Stomach (tissue), 8 donors: ENCODE measurements at regions not wholly inside any gene's neighbourhood (a gene's known extent, or its start where the extent isn't known, plus 50 kb on each side); places are given as distances from the start of the nearest gene placed in this dataset.
A peak's percentile ranks its signal among the peaks of the same experiment; 100 is the strongest.

Source experiments
- DNase-seq, 2 donors: peaks; one replicate each; pipeline versions ENCODE4 v3.0.0 to v3.0.0-alpha.2; 2013 to 2019
- H3K27ac ChIP-seq, 5 donors: fragments of 200-600 bp in 4 of 5; sonication (generic) in 4 of 5; one replicate each; pipeline ENCODE4 v1.5.1; 2013 to 2019; ENCODE audit warnings: mild to moderate bottlenecking in 1 of 5, moderate library complexity in 1 of 5
- H3K27me3 ChIP-seq, 3 donors: fragments of 200-600 bp; sonication (generic); one replicate each; pipeline ENCODE4 v1.5.1; 2017 to 2019; ENCODE audit warnings: mixed run types in 1 of 3
- H3K36me3 ChIP-seq, 4 donors: fragments of 200-600 bp; sonication (generic); 1 replicate in 3 of 4; 2 replicates in 1 of 4; pipeline ENCODE4 v1.5.1; 2016 to 2019
- H3K4me1 ChIP-seq, 4 donors: fragments of 200-600 bp; sonication (generic); one replicate each; pipeline ENCODE4 v1.5.1; 2016 to 2019
- H3K4me3 ChIP-seq, 4 donors: fragments of 200-600 bp; sonication (generic) in 3 of 4; one replicate each; pipeline ENCODE4 v1.5.1; 2016 to 2019; ENCODE audit warnings: mild to moderate bottlenecking in 1 of 4
- H3K9me3 ChIP-seq, 4 donors: fragments of 200-600 bp; sonication (generic); one replicate each; pipeline ENCODE4 v1.5.1; 2016 to 2019
- EP300 ChIP-seq: sonication (generic); formaldehyde crosslinking; IDR thresholded peaks from one replicate; pipeline ENCODE4 v1.6.1; 2017; ENCODE audit warnings: antibody characterized with exemption
- POLR2A ChIP-seq, 4 donors: fragments of 450-650 bp; IDR thresholded peaks; one replicate each; pipeline ENCODE4 v1.6.1; 2016; ENCODE audit warnings: antibody characterized with exemption in 4 of 4, control low read depth in 2 of 4, mild to moderate bottlenecking in 1 of 4, moderate library complexity in 1 of 4
- POLR2AphosphoS5 ChIP-seq, 3 donors: sonication (generic); formaldehyde crosslinking; IDR thresholded peaks; one replicate each; pipeline ENCODE4 v1.6.1; 2016; ENCODE audit warnings: antibody characterized with exemption in 3 of 3
- WGBS, 5 donors: extraction: QIAGEN DNeasy Blood & Tissue Kit in 3 of 5; methylation state at CpG; one replicate each; pipeline versions ENCODE4 v1.1.5 to v1.1.7; 2013 to 2018; 5-methylcytosine and 5-hydroxymethylcytosine counted together
- intact Hi-C: fragments of 100-400 bp; cut with DNase I; formaldehyde crosslinking; loops from one replicate; pipeline ENCODE4 v1.15.1; 2023; ENCODE audit warnings: low total_unique reads
- TF ChIP-seq, protein P1 (sequence below), 7 experiments: fragments of 450-650 bp in 4 of 7; fragments of 200-600 bp in 3 of 7; sonication (generic) in 3 of 7; IDR thresholded peaks; one replicate each; pipeline ENCODE4 v1.5.1; 2016 to 2019; ENCODE audit warnings: antibody characterized with exemption in 7 of 7, control low read depth in 2 of 7, mild to moderate bottlenecking in 1 of 7
- donor health status: healthy with polysubstance abuse.
- donor health status: Bipolar disorder and iron deficiency.
- donor health status: healthy.

DNA sequence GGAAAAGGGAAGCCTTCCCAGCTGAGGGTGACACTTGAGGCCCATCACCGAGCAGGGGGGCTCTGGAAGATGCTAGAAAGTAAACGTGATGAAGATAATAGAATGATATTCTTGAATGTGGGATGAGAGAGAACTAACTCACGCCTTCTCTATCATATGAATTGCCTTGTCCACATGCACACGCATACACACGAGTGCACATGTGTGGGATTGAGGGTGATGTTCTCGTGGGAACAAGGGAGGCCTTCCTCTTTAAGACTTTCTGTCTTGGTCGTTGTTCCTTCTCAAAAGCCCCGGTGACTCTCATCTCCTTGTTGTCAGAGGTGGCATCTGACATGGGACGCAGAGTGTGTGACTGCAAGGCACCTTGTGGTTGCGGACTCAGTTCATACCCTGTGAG is 436.9 kb downstream of the ZNF516 start:
- intact Hi-C loops, result no loop called here
- Histone ChIP-seq H3K4me1 (no peaks in the 10 kb centered on the region), H3K4me3 (no peak overlapping the region), H3K9me3 (no peaks in the 10 kb centered on the region), H3K27ac (no peak overlapping the region), H3K36me3 (no peaks in the 10 kb centered on the region), H3K27me3 (no peaks in the 10 kb centered on the region)
- DNase-seq, result no peak
- 70 to 75% (median 72%) methylated on average over 10 of the region's 10 CpGs for WGBS, 5 donors
- TF ChIP-seq POLR2A (IDR thresholded peaks at IDR 0.05) (no peak), POLR2AphosphoS5 (IDR thresholded peaks at IDR 0.05) (no peak), EP300 (no peak)
- TF ChIP-seq, protein P1, sequence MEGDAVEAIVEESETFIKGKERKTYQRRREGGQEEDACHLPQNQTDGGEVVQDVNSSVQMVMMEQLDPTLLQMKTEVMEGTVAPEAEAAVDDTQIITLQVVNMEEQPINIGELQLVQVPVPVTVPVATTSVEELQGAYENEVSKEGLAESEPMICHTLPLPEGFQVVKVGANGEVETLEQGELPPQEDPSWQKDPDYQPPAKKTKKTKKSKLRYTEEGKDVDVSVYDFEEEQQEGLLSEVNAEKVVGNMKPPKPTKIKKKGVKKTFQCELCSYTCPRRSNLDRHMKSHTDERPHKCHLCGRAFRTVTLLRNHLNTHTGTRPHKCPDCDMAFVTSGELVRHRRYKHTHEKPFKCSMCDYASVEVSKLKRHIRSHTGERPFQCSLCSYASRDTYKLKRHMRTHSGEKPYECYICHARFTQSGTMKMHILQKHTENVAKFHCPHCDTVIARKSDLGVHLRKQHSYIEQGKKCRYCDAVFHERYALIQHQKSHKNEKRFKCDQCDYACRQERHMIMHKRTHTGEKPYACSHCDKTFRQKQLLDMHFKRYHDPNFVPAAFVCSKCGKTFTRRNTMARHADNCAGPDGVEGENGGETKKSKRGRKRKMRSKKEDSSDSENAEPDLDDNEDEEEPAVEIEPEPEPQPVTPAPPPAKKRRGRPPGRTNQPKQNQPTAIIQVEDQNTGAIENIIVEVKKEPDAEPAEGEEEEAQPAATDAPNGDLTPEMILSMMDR (IDR thresholded peaks at IDR 0.05), result no peak

DNA sequence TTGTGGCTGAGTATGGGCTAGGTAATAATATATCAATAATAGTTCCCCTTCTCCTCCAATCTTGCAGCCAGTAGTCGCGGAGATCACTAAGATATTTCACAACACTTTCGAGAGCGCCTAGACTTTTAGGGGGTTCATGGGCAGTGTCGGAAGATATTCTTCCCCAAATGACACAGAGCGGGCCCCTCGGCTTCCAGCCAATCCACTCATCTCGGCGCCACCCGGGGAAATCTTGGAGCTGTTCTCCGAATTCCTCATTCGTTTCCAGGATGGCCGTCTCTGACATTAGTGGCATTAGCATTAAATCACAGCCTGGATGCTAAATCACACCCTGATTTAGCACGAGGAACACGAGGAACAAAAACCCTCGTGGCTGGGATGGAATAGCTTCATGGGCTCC is 437.7 kb downstream of the ZNF516 start:
- Histone ChIP-seq H3K9me3 (no peaks in the 10 kb centered on the region), H3K27me3 (no peaks in the 10 kb centered on the region), H3K27ac (no peak overlapping the region), H3K4me1 (no peaks in the 10 kb centered on the region), H3K4me3 (no peak overlapping the region), H3K36me3 (no peaks in the 10 kb centered on the region)
- no peak for TF ChIP-seq POLR2A (IDR thresholded peaks at IDR 0.05)
- no peak for TF ChIP-seq POLR2AphosphoS5 (IDR thresholded peaks at IDR 0.05)
- TF ChIP-seq, protein P1 (IDR thresholded peaks at IDR 0.05), result no peak
- no peak for TF ChIP-seq EP300
- 81 to 85% (median 83%) methylated on average over 15 to 16 of the region's 16 CpGs for WGBS, 5 donors
- intact Hi-C loops, result no loop called here
- DNase-seq, result no peak

DNA sequence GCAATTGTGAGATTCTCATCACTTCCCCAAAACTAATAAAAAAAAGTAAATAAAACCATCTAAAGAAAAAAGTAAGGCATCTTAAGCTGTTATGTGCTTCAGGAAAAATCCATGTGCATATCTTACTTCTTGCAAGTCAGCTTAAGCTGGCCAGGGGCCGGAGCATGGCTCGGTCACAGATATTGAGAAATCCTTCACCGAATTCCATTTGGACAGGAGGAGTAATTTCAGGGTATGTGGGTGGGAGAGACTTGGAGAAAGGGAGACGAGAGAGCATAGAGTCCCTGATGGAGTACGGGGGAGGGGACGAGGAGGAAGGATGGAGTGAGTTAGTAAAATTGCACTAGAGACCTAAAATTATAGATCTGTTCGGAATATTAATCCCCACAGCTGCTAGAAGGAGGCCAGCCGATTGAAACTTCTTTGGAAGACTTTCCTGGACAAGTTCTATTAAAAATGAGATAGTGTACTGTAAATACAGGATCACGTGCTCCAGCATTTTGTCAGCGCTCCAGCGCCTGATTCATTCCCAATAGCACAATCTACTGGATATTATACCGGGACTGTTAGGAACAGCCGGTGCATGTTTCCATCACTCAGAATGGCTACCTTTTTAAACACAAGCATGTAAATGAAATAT is 438.5 kb downstream of the ZNF516 start:
- TF ChIP-seq, protein P1 (IDR thresholded peaks at IDR 0.05), result no peak
- TF ChIP-seq POLR2A (IDR thresholded peaks at IDR 0.05) (no peak), EP300 (no peak), POLR2AphosphoS5 (IDR thresholded peaks at IDR 0.05) (no peak)
- 62 to 80% (median 69%) methylated on average over 13 of the region's 13 CpGs for WGBS, 5 donors
- DNase-seq, result peak in 1 of 2 donors; percentile 81

DNA sequence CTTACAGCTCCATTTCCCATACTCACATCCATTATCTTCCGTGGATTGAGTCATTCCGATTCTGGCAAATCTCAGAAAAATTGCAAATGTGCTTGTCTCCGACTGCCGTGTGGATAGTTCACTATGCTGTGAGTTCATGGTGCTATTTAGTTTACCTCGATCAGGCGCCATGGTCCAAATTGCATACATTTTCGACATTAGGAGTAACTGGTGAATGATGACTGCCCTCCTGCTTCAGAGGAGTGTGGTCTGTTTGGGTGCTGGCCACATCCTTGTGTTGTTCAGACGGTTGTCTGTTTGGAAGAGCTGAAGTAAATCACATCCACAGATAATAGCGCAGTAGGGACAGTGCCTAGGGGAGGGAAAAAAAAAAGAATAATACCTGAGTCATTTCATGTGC is 439.5 kb downstream of the ZNF516 start:
- H3K4me1 ChIP-seq, result no peaks in the 10 kb centered on the region
- no peak for TF ChIP-seq POLR2AphosphoS5 (IDR thresholded peaks at IDR 0.05)
- TF ChIP-seq, protein P1 (IDR thresholded peaks at IDR 0.05), result no peak
- TF ChIP-seq EP300, result no peak
- intact Hi-C loops, result no loop called here
- no peaks in the 10 kb centered on the region for H3K27me3 ChIP-seq
- DNase-seq, result peak in 1 of 2 donors; percentile 9
- no peaks in the 10 kb centered on the region for H3K9me3 ChIP-seq
- no peak overlapping the region for H3K4me3 ChIP-seq
- WGBS, 5 donors, result 89 to 90% (median 90%) methylated on average over 9 of the region's 9 CpGs
- no peak overlapping the region for H3K27ac ChIP-seq
- no peaks in the 10 kb centered on the region for H3K36me3 ChIP-seq

More for the DNA sequence above, 438.5 kb downstream of the ZNF516 start:
- H3K36me3 ChIP-seq, result no peaks in the 10 kb centered on the region
- H3K4me3 ChIP-seq, result no peak overlapping the region
- H3K9me3 ChIP-seq, result no peaks in the 10 kb centered on the region
- H3K4me1 ChIP-seq, result no peaks in the 10 kb centered on the region
- H3K27me3 ChIP-seq, result no peaks in the 10 kb centered on the region
- intact Hi-C loops, result no loop called here
- no peak overlapping the region for H3K27ac ChIP-seq
